K562 (cell line): ENCODE measurements at regions not wholly inside any gene's neighbourhood (a gene's known extent, or its start where the extent isn't known, plus 50 kb on each side); places are given as distances from the start of the nearest gene placed in this dataset.

Source experiments
- ATF3 ChIP-seq, 2 experiments: fragments of 450-650 bp in 1 of 2; sonication (generic) in 1 of 2; formaldehyde crosslinking in 1 of 2; IDR thresholded peaks in 1 of 2; conservative IDR thresholded peaks in 1 of 2; 2 replicates each; pipeline versions ENCODE4 v1.6.1 to v1.8.1; 2016 to 2023; ENCODE audit warnings: mild to moderate bottlenecking in 2 of 2, moderate library complexity in 2 of 2, inconsistent platforms in 1 of 2, missing genetic modification reagents in 1 of 2
- NCOA4 ChIP-seq: fragments of 450-650 bp; IDR thresholded peaks from 2 replicates; pipeline ENCODE4 v1.6.1; 2018; ENCODE audit warnings: mild to moderate bottlenecking; ENCODE audit not compliant: partially characterized antibody
- PHB2 ChIP-seq: fragments of 450-650 bp; IDR thresholded peaks from 2 replicates; pipeline ENCODE4 v1.6.1; 2017; ENCODE audit warnings: low read depth
- POLR3G ChIP-seq: IDR thresholded peaks from 2 replicates; pipeline ENCODE4 v1.6.1; 2011; ENCODE audit not compliant: insufficient read length, insufficient replicate concordance; ENCODE audit errors: extremely low read depth
- ZNF407 ChIP-seq: fragments of 450-650 bp; IDR thresholded peaks from 2 replicates; pipeline ENCODE4 v1.6.1; 2016; ENCODE audit warnings: low read depth

GRCh38 chr12:31230004-31230403, 95.9 kb downstream of the SINHCAF start (continued):
- TF ChIP-seq ZNF407 = no peak
- TF ChIP-seq NCOA4 = no peak
- no peak for TF ChIP-seq PHB2
- no peak for TF ChIP-seq POLR3G
- no peak for TF ChIP-seq ATF3 (IDR thresholded peaks at IDR 0.05)
- no peak for TF ChIP-seq ATF3 (CRISPR knock-in tag; conservative IDR thresholded peaks at IDR 0.05)
